OCI-LY3 (cell line): ENCODE measurements at regions not wholly inside any gene's neighbourhood (a gene's known extent, or its start where the extent isn't known, plus 50 kb on each side); places are given as distances from the start of the nearest gene placed in this dataset.
A peak's percentile ranks its signal among the peaks of the same experiment; 100 is the strongest.

ENCODE experiments used
- H2AFZ ChIP-seq: fragments of 200-600, 300-600 bp; shearing (Covaris generic); 2 replicates; pipeline ENCODE4 v1.6.0; 2014; ENCODE audit warnings: antibody characterized with exemption, low read depth, low read length
- H3K27ac ChIP-seq: fragments of 200-600, 300-600 bp; sonication (generic); 2 replicates; pipeline ENCODE4 v1.5.1; 2014; ENCODE audit warnings: mild to moderate bottlenecking, low read length, moderate library complexity, mixed read lengths
- H3K27me3 ChIP-seq: fragments of 200-600, 300-600 bp; sonication (generic); 2 replicates; pipeline ENCODE4 v1.6.1; 2014; ENCODE audit warnings: low read depth, low read length, mixed read lengths
- H3K36me3 ChIP-seq: fragments of 200-600, 300-600 bp; sonication (generic); replicated peaks from 2 replicates; pipeline ENCODE3; 2014; ENCODE audit warnings: low read depth, low read length, mixed read lengths
- H3K4me1 ChIP-seq: fragments of 300-600, 200-600 bp; sonication (generic); 2 replicates; pipeline ENCODE4 v1.6.1; 2014; ENCODE audit warnings: low read length, mixed read lengths
- H3K4me2 ChIP-seq: fragments of 200-600, 300-600 bp; sonication (generic); 2 replicates; pipeline ENCODE4 v1.6.1; 2014; ENCODE audit warnings: low read length, mixed read lengths
- H3K4me3 ChIP-seq: fragments of 300-600, 200-600 bp; sonication (generic); 2 replicates; pipeline ENCODE4 v1.5.1; 2014; ENCODE audit warnings: antibody characterized with exemption, mild to moderate bottlenecking, low read length, moderate library complexity
- H3K79me2 ChIP-seq: fragments of 300-600, 200-600 bp; shearing (Covaris generic); 2 replicates; pipeline ENCODE4 v1.6.1; 2014; ENCODE audit warnings: mild to moderate bottlenecking, low read length, mixed read lengths
- H3K9ac ChIP-seq: fragments of 300-600, 200-600 bp; shearing (Covaris generic); 2 replicates; pipeline ENCODE4 v1.6.0; 2014; ENCODE audit warnings: mild to moderate bottlenecking, low read length, moderate library complexity
- H3K9me3 ChIP-seq: fragments of 200-600, 300-600 bp; shearing (Covaris generic); 2 replicates; pipeline ENCODE4 v1.6.1; 2014; ENCODE audit warnings: low read length, mixed read lengths; ENCODE audit not compliant: insufficient read depth
- H4K20me1 ChIP-seq: fragments of 200-600, 300-600 bp; sonication (generic); 2 replicates; pipeline ENCODE4 v1.6.1; 2016; ENCODE audit warnings: low read length, mixed read lengths; ENCODE audit not compliant: insufficient read depth
- CTCF ChIP-seq: fragments of 200-600, 300-600 bp; sonication (generic); IDR thresholded peaks from 2 replicates; pipeline ENCODE4 v1.5.1; 2014; ENCODE audit warnings: antibody characterized with exemption, low read length, low read depth
- EZH2phosphoT487 ChIP-seq: fragments of 200-600 bp; shearing (Covaris generic); IDR thresholded peaks from 2 replicates; pipeline ENCODE4 v1.6.1; 2018; ENCODE audit warnings: antibody characterized with exemption, mixed run types, low read depth

GRCh38 chr6:40806256-40806864, 219.2 kb upstream of the LRFN2 start:
- Histone ChIP-seq H3K36me3 (no peaks in the 10 kb centered on the region), H4K20me1 (no peaks in the 10 kb centered on the region), H3K27ac (no peak overlapping the region), H3K9me3 (no peaks in the 10 kb centered on the region), H3K4me3 (no peak overlapping the region), H3K4me2 (no peak overlapping the region), H3K27me3 (no peaks in the 10 kb centered on the region), H3K79me2 (no peaks in the 10 kb centered on the region), H3K4me1 (peaks cover 40% of the 10 kb centered on the region), H3K9ac (no peak overlapping the region), H2AFZ (no peak overlapping the region)
- TF ChIP-seq CTCF (no peak), EZH2phosphoT487 (no peak)

DNA sequence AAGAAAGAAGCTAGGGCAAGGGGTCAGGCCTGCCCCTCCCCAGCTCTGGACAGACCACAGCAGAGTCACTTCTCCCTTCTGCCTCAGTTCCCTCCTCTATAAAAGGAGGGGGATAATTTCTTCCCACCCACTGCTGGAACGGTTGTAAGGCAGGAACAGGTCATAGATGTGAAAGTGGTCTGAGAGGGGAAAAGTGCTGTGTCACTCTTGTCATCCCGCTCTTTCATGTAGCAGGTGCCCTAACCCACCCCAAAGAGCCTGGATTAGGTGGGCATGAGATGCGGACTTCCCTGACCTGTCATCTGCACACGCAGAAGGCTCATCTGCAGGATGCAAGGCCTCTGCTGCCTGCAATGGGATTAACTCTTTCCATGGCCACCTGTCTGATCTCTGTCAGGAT, 218.2 kb upstream of the LRFN2 start:
- H4K20me1 ChIP-seq = no peaks in the 10 kb centered on the region
- H3K27ac ChIP-seq = no peak overlapping the region
- H3K4me1 ChIP-seq = peaks cover 40% of the 10 kb centered on the region
- H3K79me2 ChIP-seq = no peaks in the 10 kb centered on the region
- H3K4me3 ChIP-seq = no peak overlapping the region
- no peaks in the 10 kb centered on the region for H3K9me3 ChIP-seq
- H3K9ac ChIP-seq = no peak overlapping the region
- no peak for TF ChIP-seq EZH2phosphoT487
- no peak for TF ChIP-seq CTCF
- H3K36me3 ChIP-seq = no peaks in the 10 kb centered on the region
- H2AFZ ChIP-seq = no peak overlapping the region
- H3K27me3 ChIP-seq = no peaks in the 10 kb centered on the region
- no peak overlapping the region for H3K4me2 ChIP-seq

GRCh38 chr6:40804905-40805304, 217.7 kb upstream of the LRFN2 start:
- no peak for TF ChIP-seq EZH2phosphoT487
- peak; percentile 61 for TF ChIP-seq CTCF
- peaks cover 40% of the 10 kb centered on the region for H3K4me1 ChIP-seq
- H2AFZ ChIP-seq = no peak overlapping the region
- no peaks in the 10 kb centered on the region for H3K9me3 ChIP-seq
- no peak overlapping the region for H3K4me3 ChIP-seq
- H3K27me3 ChIP-seq = no peaks in the 10 kb centered on the region
- H3K9ac ChIP-seq = no peak overlapping the region
- no peak overlapping the region for H3K4me2 ChIP-seq
- H3K79me2 ChIP-seq = no peaks in the 10 kb centered on the region
- H4K20me1 ChIP-seq = no peaks in the 10 kb centered on the region
- H3K36me3 ChIP-seq = no peaks in the 10 kb centered on the region
- no peak overlapping the region for H3K27ac ChIP-seq

DNA sequence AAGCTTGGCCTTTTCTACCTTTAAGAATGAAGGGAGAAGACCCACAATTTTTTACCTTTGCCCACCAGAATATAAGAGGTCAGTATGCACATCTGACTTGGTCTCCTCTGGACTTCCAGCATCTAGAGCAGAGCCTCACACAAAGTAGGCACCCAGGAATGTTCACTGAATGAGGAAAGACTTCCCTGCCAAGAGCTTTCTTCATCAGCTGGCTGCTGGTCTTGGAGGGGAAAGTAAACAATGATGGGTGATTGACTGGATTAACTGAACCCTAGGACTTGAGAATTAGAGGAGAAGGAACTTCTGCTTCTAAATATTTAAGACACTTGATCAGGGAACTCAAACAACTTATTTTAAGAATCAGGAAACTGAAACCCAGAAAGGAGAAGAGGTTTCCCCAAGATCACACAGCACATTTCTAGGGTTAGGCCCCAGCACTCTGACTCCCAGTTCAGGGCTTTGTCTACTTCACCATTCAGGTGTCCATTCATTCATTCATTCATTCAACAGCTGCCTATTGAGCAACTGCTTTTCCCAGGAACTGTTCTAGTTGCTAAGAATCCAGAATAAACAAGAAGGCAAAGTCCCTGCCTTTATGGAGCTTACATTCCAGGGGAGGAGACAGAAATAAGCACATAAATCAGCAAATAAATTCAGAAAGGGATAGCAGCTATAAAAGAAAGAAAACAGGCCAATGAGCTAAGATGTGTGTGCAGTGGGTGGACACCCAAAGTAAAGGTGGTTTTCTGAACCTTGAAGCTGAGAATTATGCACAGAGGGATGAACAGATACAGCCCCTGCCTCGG, 216.9 kb upstream of the LRFN2 start:
- H2AFZ ChIP-seq = no peak overlapping the region

More for the DNA sequence above, 216.9 kb upstream of the LRFN2 start:
- Histone ChIP-seq H3K79me2 (no peaks in the 10 kb centered on the region), H4K20me1 (no peaks in the 10 kb centered on the region), H3K27ac (no peak overlapping the region), H3K27me3 (no peaks in the 10 kb centered on the region), H3K4me2 (peak overlapping the region; percentile 41), H3K4me3 (no peak overlapping the region), H3K36me3 (no peaks in the 10 kb centered on the region), H3K9ac (no peak overlapping the region), H3K4me1 (peaks cover 32% of the 10 kb centered on the region), H3K9me3 (no peaks in the 10 kb centered on the region)
- TF ChIP-seq EZH2phosphoT487 (no peak), CTCF (no peak)
